ENCODE measurements at regions not wholly inside any gene's neighbourhood (a gene's known extent, or its start where the extent isn't known, plus 50 kb on each side); places are given as distances from the start of the nearest gene placed in this dataset.
"Not testable (repeated sequence)": the region's sequence is repeated elsewhere in the genome, so short reads cannot be mapped to it uniquely, and the experiment has no call there.

GRCh38 chr9:106753155-106753671 is 109.8 kb upstream of the ZNF462 start:
- DNase-seq: no peak
- in situ Hi-C loops (cut with HindIII; ENCODE audit: low pct_ligation_motif_present, low pct_unique_long_range_greater_than_20kb, low sequenced_read_pairs): no loop called here

GRCh38 chr9:106755736-106756135 is 107.2 kb upstream of the ZNF462 start:
- in situ Hi-C loops (cut with HindIII; ENCODE audit: low pct_ligation_motif_present, low pct_unique_long_range_greater_than_20kb, low sequenced_read_pairs): no loop called here
- no peak for DNase-seq

GRCh38 chr9:106757514-106757913 is 105.5 kb upstream of the ZNF462 start:
- in situ Hi-C loops (cut with HindIII; ENCODE audit: low pct_ligation_motif_present, low pct_unique_long_range_greater_than_20kb, low sequenced_read_pairs): no loop called here

GRCh38 chr9:106758911-106759310 is 104.1 kb upstream of the ZNF462 start:
- no peak for DNase-seq
- in situ Hi-C loops (cut with HindIII; ENCODE audit: low pct_ligation_motif_present, low pct_unique_long_range_greater_than_20kb, low sequenced_read_pairs): no loop called here

More at GRCh38 chr9:106757514-106757913, 105.5 kb upstream of the ZNF462 start:
- DNase-seq: no peak

- DNase-seq: no peak
- in situ Hi-C loops (cut with HindIII; ENCODE audit: low pct_ligation_motif_present, low pct_unique_long_range_greater_than_20kb, low sequenced_read_pairs): no loop called here
Observed at GRCh38 chr9:106761493-106761892, 101.5 kb upstream of the ZNF462 start.

GRCh38 chr9:106766616-106767015 is 96.3 kb upstream of the ZNF462 start:
- no peak for DNase-seq
- in situ Hi-C loops (cut with HindIII; ENCODE audit: low pct_ligation_motif_present, low pct_unique_long_range_greater_than_20kb, low sequenced_read_pairs): no loop called here

GRCh38 chr9:106769331-106769730 is 93.6 kb upstream of the ZNF462 start:
- in situ Hi-C loops (cut with HindIII; ENCODE audit: low pct_ligation_motif_present, low pct_unique_long_range_greater_than_20kb, low sequenced_read_pairs): no loop called here
- DNase-seq: no peak

GRCh38 chr9:106771608-106772007 is 91.4 kb upstream of the ZNF462 start:
- in situ Hi-C loops (cut with HindIII; ENCODE audit: low pct_ligation_motif_present, low pct_unique_long_range_greater_than_20kb, low sequenced_read_pairs): no loop called here
- DNase-seq: no peak

- in situ Hi-C loops (cut with HindIII; ENCODE audit: low pct_ligation_motif_present, low pct_unique_long_range_greater_than_20kb, low sequenced_read_pairs): no loop called here
- no peak for DNase-seq
Observed at GRCh38 chr9:106772523-106773290, 90.3 kb upstream of the ZNF462 start.

- no peak for DNase-seq
- in situ Hi-C loops (cut with HindIII; ENCODE audit: low pct_ligation_motif_present, low pct_unique_long_range_greater_than_20kb, low sequenced_read_pairs): no loop called here
Observed at GRCh38 chr9:106773750-106774149, 89.2 kb upstream of the ZNF462 start.

GRCh38 chr9:106775960-106776359 is 87.0 kb upstream of the ZNF462 start:
- in situ Hi-C loops (cut with HindIII; ENCODE audit: low pct_ligation_motif_present, low pct_unique_long_range_greater_than_20kb, low sequenced_read_pairs): no loop called here
- no peak for DNase-seq

GRCh38 chr9:106779796-106780195 is 83.2 kb upstream of the ZNF462 start:
- in situ Hi-C loops (cut with HindIII; ENCODE audit: low pct_ligation_motif_present, low pct_unique_long_range_greater_than_20kb, low sequenced_read_pairs): no loop called here
- no peak for DNase-seq

- in situ Hi-C loops (cut with HindIII; ENCODE audit: low pct_ligation_motif_present, low pct_unique_long_range_greater_than_20kb, low sequenced_read_pairs): no loop called here
- DNase-seq: no peak
Observed at GRCh38 chr9:106783121-106783520, 79.8 kb upstream of the ZNF462 start.

- in situ Hi-C loops (cut with HindIII; ENCODE audit: low pct_ligation_motif_present, low pct_unique_long_range_greater_than_20kb, low sequenced_read_pairs): no loop called here
- DNase-seq: no peak
Observed at GRCh38 chr9:106784076-106784475, 78.9 kb upstream of the ZNF462 start.

- no peak for DNase-seq
- in situ Hi-C loops (cut with HindIII; ENCODE audit: low pct_ligation_motif_present, low pct_unique_long_range_greater_than_20kb, low sequenced_read_pairs): no loop called here
Observed at GRCh38 chr9:106785200-106785599, 77.8 kb upstream of the ZNF462 start.

GRCh38 chr9:106788021-106788420 is 74.9 kb upstream of the ZNF462 start:
- DNase-seq; in situ Hi-C loops (cut with HindIII; ENCODE audit: low pct_ligation_motif_present, low pct_unique_long_range_greater_than_20kb, low sequenced_read_pairs): not testable (repeated sequence)

GRCh38 chr9:106795031-106795430 is 67.9 kb upstream of the ZNF462 start:
- no peak for DNase-seq
- in situ Hi-C loops (cut with HindIII; ENCODE audit: low pct_ligation_motif_present, low pct_unique_long_range_greater_than_20kb, low sequenced_read_pairs): no loop called here

- in situ Hi-C loops (cut with HindIII; ENCODE audit: low pct_ligation_motif_present, low pct_unique_long_range_greater_than_20kb, low sequenced_read_pairs): no loop called here
- no peak for DNase-seq
Observed at GRCh38 chr9:106796771-106797170, 66.2 kb upstream of the ZNF462 start.

GRCh38 chr9:106797299-106797698 is 65.7 kb upstream of the ZNF462 start:
- DNase-seq: no peak
- in situ Hi-C loops (cut with HindIII; ENCODE audit: low pct_ligation_motif_present, low pct_unique_long_range_greater_than_20kb, low sequenced_read_pairs): no loop called here

GRCh38 chr9:106798016-106798799 is 64.8 kb upstream of the ZNF462 start:
- DNase-seq: no peak
- in situ Hi-C loops (cut with HindIII; ENCODE audit: low pct_ligation_motif_present, low pct_unique_long_range_greater_than_20kb, low sequenced_read_pairs): no loop called here

Data from ACHN (cell line).